Activated CD4-positive, alpha-beta T cell treated with anti-CD3 and anti-CD28 coated beads for 36 hours (primary cell): ENCODE measurements at regions not wholly inside any gene's neighbourhood (a gene's known extent, or its start where the extent isn't known, plus 50 kb on each side); places are given as distances from the start of the nearest gene placed in this dataset.
"Not testable (repeated sequence)": the region's sequence is repeated elsewhere in the genome, so short reads cannot be mapped to it uniquely, and the experiment has no call there.

ENCODE experiments used
- ATAC-seq: fragments of 200-7000 bp; cut with Tn5 transposase; one replicate; pipeline ENCODE4 v1.10.0; 2021; ENCODE audit warnings: mild to moderate bottlenecking, moderate library complexity
- CTCF ChIA-PET: fragments of 350-600 bp; sonication (Branson Sonifier 250); formaldehyde crosslinking; loops from one replicate; lab custom pipeline; 2021; ENCODE audit warnings: antibody characterized with exemption; lab: Charles Lee
- POLR2A ChIA-PET: fragments of 350-600 bp; sonication (Branson Sonifier 250); formaldehyde crosslinking; loops from one replicate; lab custom pipeline; 2021; ENCODE audit warnings: antibody characterized with exemption, inconsistent platforms; lab: Charles Lee
- DNase-seq: peaks from one replicate; pipeline ENCODE4 v3.0.0-alpha.2; 2020
- H3K27ac Mint-ChIP-seq: one replicate; pipeline ENCODE4 v1.8.0; 2021; ENCODE audit warnings: mixed read lengths
- H3K27me3 Mint-ChIP-seq: one replicate; pipeline ENCODE4 v1.8.0; 2021; ENCODE audit warnings: mixed read lengths
- H3K36me3 Mint-ChIP-seq: one replicate; pipeline ENCODE4 v1.8.0; 2021; ENCODE audit warnings: low read depth, mixed read lengths
- H3K4me1 Mint-ChIP-seq: one replicate; pipeline ENCODE4 v1.8.0; 2021; ENCODE audit warnings: mixed read lengths
- H3K4me3 Mint-ChIP-seq: one replicate; pipeline ENCODE4 v1.8.0; 2021; ENCODE audit warnings: mild to moderate bottlenecking, moderate library complexity, mixed read lengths
- H3K9me3 Mint-ChIP-seq: one replicate; pipeline ENCODE4 v1.8.0; 2021; ENCODE audit warnings: low read depth, mixed read lengths
- intact Hi-C, 2 experiments: fragments of 100-400 bp; cut with DNase I in 1 of 2; cut with micrococcal nuclease in 1 of 2; formaldehyde crosslinking; loops; one replicate each; pipeline versions ENCODE4 v1.14.2 to v1.15.1; 2022 to 2024; cut with DNase I, micrococcal nuclease

- DNase-seq, POLR2A ChIA-PET, H3K27me3 Mint-ChIP-seq, H3K4me1 Mint-ChIP-seq, H3K9me3 Mint-ChIP-seq, CTCF ChIA-PET, H3K36me3 Mint-ChIP-seq, H3K27ac Mint-ChIP-seq, H3K4me3 Mint-ChIP-seq, ATAC-seq, intact Hi-C loops: not testable (repeated sequence)
Measured at GRCh38 chr17:15802917-15803316, 70.8 kb downstream of the TBC1D26 start.

GRCh38 chr17:15806825-15807224 lies 74.7 kb downstream of the TBC1D26 start:
- POLR2A ChIA-PET, CTCF ChIA-PET, H3K4me1 Mint-ChIP-seq, H3K27ac Mint-ChIP-seq, H3K27me3 Mint-ChIP-seq, H3K9me3 Mint-ChIP-seq, DNase-seq, H3K36me3 Mint-ChIP-seq, H3K4me3 Mint-ChIP-seq, ATAC-seq, intact Hi-C loops: not testable (repeated sequence)

GRCh38 chr17:15813388-15813787 lies 81.3 kb downstream of the TBC1D26 start:
- CTCF ChIA-PET, intact Hi-C loops, H3K4me3 Mint-ChIP-seq, H3K9me3 Mint-ChIP-seq, H3K27ac Mint-ChIP-seq, H3K36me3 Mint-ChIP-seq, H3K4me1 Mint-ChIP-seq, POLR2A ChIA-PET, ATAC-seq, H3K27me3 Mint-ChIP-seq, DNase-seq: not testable (repeated sequence)

GRCh38 chr17:15814003-15814402 lies 81.9 kb downstream of the TBC1D26 start:
- H3K27me3 Mint-ChIP-seq, H3K36me3 Mint-ChIP-seq, ATAC-seq, H3K4me1 Mint-ChIP-seq, H3K4me3 Mint-ChIP-seq, DNase-seq, CTCF ChIA-PET, H3K9me3 Mint-ChIP-seq, intact Hi-C loops, H3K27ac Mint-ChIP-seq, POLR2A ChIA-PET: not testable (repeated sequence)

GRCh38 chr17:15817861-15818260 lies 85.8 kb downstream of the TBC1D26 start:
- POLR2A ChIA-PET, H3K27me3 Mint-ChIP-seq, H3K4me3 Mint-ChIP-seq, H3K9me3 Mint-ChIP-seq, DNase-seq, H3K4me1 Mint-ChIP-seq, CTCF ChIA-PET, H3K27ac Mint-ChIP-seq, H3K36me3 Mint-ChIP-seq, ATAC-seq, intact Hi-C loops: not testable (repeated sequence)

- H3K4me3 Mint-ChIP-seq, H3K4me1 Mint-ChIP-seq, H3K9me3 Mint-ChIP-seq, H3K27ac Mint-ChIP-seq, CTCF ChIA-PET, POLR2A ChIA-PET, ATAC-seq, DNase-seq, H3K27me3 Mint-ChIP-seq, H3K36me3 Mint-ChIP-seq, intact Hi-C loops: not testable (repeated sequence)
Measured at GRCh38 chr17:15822280-15822679, 90.2 kb downstream of the TBC1D26 start.

GRCh38 chr17:15828727-15829314 lies 96.7 kb downstream of the TBC1D26 start:
- H3K9me3 Mint-ChIP-seq, H3K4me3 Mint-ChIP-seq, POLR2A ChIA-PET, H3K36me3 Mint-ChIP-seq, H3K27ac Mint-ChIP-seq: not testable (repeated sequence)
- H3K27me3 Mint-ChIP-seq = peaks cover 14% of the 10 kb centered on the region
- intact Hi-C loops = loop anchor here (1.0 kb wide), 1 partner anchor 169 kb away; no protein-coding TSS in a partner anchor
- ATAC-seq (peak; percentile 73), DNase-seq (peak; percentile 87)
- H3K4me1 Mint-ChIP-seq = peaks cover 35% of the 10 kb centered on the region
- CTCF ChIA-PET = interaction anchor here (0.5 to 2.4 kb wide), 3 partner anchors 170 to 271 kb away, joined by 3 to 9 read pairs (median 4); partner anchors contain the start of genes TTC19 and ZSWIM7

- H3K36me3 Mint-ChIP-seq, H3K4me3 Mint-ChIP-seq, CTCF ChIA-PET, H3K27ac Mint-ChIP-seq, DNase-seq, H3K9me3 Mint-ChIP-seq, ATAC-seq, POLR2A ChIA-PET: not testable (repeated sequence)
- intact Hi-C loops = loop anchor here in 1 of 2 experiments (5.0 kb wide), 1 partner anchor 127 kb away; no protein-coding TSS in a partner anchor
- Mint-ChIP-seq H3K27me3 (peaks cover 14% of the 10 kb centered on the region), H3K4me1 (peaks cover 36% of the 10 kb centered on the region)
Measured at GRCh38 chr17:15830221-15830620, 98.1 kb downstream of the TBC1D26 start.

- POLR2A ChIA-PET, CTCF ChIA-PET, H3K27ac Mint-ChIP-seq, H3K36me3 Mint-ChIP-seq, H3K9me3 Mint-ChIP-seq, H3K4me3 Mint-ChIP-seq: not testable (repeated sequence)
- DNase-seq (peak; percentile 56), ATAC-seq (peak; percentile 82)
- Mint-ChIP-seq H3K4me1 (peaks cover 36% of the 10 kb centered on the region), H3K27me3 (peaks cover 14% of the 10 kb centered on the region)
- intact Hi-C loops = loop anchor here (1.0 to 5.0 kb wide), 3 partner anchors 126 to 197 kb away; no protein-coding TSS in a partner anchor
Measured at GRCh38 chr17:15831182-15831581, 99.1 kb downstream of the TBC1D26 start.

GRCh38 chr17:15832921-15833480 lies 100.9 kb downstream of the TBC1D26 start:
- Mint-ChIP-seq H3K4me1 (peaks cover 36% of the 10 kb centered on the region), H3K27me3 (peaks cover 14% of the 10 kb centered on the region)
- H3K4me3 Mint-ChIP-seq, H3K9me3 Mint-ChIP-seq, H3K36me3 Mint-ChIP-seq, POLR2A ChIA-PET, H3K27ac Mint-ChIP-seq, DNase-seq, CTCF ChIA-PET: not testable (repeated sequence)
- intact Hi-C loops = loop anchor here in 1 of 2 experiments (5.0 kb wide), 1 partner anchor 124 kb away; no protein-coding TSS in a partner anchor
- ATAC-seq = peak; percentile 24

GRCh38 chr17:15833890-15834289 lies 101.8 kb downstream of the TBC1D26 start:
- Mint-ChIP-seq H3K4me1 (peaks cover 33% of the 10 kb centered on the region), H3K27me3 (peaks cover 11% of the 10 kb centered on the region)
- ATAC-seq, DNase-seq, H3K27ac Mint-ChIP-seq, POLR2A ChIA-PET, CTCF ChIA-PET, H3K4me3 Mint-ChIP-seq, H3K36me3 Mint-ChIP-seq, H3K9me3 Mint-ChIP-seq: not testable (repeated sequence)
- intact Hi-C loops = loop anchor here in 1 of 2 experiments (5.0 kb wide), 1 partner anchor 123 kb away; no protein-coding TSS in a partner anchor

- intact Hi-C loops = not testable (repeated sequence)
Measured at GRCh38 chr17:15835481-15835880, 103.4 kb downstream of the TBC1D26 start.

More at GRCh38 chr17:15835481-15835880, 103.4 kb downstream of the TBC1D26 start:
- H3K27ac Mint-ChIP-seq, H3K27me3 Mint-ChIP-seq, CTCF ChIA-PET, DNase-seq, H3K36me3 Mint-ChIP-seq, H3K4me3 Mint-ChIP-seq, H3K9me3 Mint-ChIP-seq, POLR2A ChIA-PET: not testable (repeated sequence)
- ATAC-seq = peak; percentile 37
- H3K4me1 Mint-ChIP-seq = peaks cover 23% of the 10 kb centered on the region
